Sigmoid colon (tissue), 6 donors: ENCODE measurements at regions not wholly inside any gene's neighbourhood (a gene's known extent, or its start where the extent isn't known, plus 50 kb on each side); places are given as distances from the start of the nearest gene placed in this dataset.
"Not testable (repeated sequence)": the region's sequence is repeated elsewhere in the genome, so short reads cannot be mapped to it uniquely, and the experiment has no call there.

ENCODE experiments used
- DNase-seq: peaks from one replicate; pipeline ENCODE4 v3.0.0-alpha.2; 2019
- H3K27ac ChIP-seq, 4 donors: fragments of 200-600 bp; sonication (generic); one replicate each; pipeline ENCODE4 v1.5.1; 2016 to 2019; ENCODE audit warnings: mild to moderate bottlenecking in 1 of 4
- H3K27me3 ChIP-seq, 3 donors: fragments of 200-600 bp; sonication (generic); one replicate each; pipeline ENCODE4 v1.5.1; 2019; ENCODE audit warnings: mild to moderate bottlenecking in 1 of 3
- H3K36me3 ChIP-seq, 4 donors: fragments of 200-600 bp; sonication (generic); one replicate each; pipeline ENCODE4 v1.5.1; 2016 to 2019
- H3K4me1 ChIP-seq, 4 donors: fragments of 200-600 bp; sonication (generic); one replicate each; pipeline ENCODE4 v1.5.1; 2017 to 2019
- H3K4me3 ChIP-seq, 4 donors: fragments of 200-600 bp; sonication (generic); one replicate each; pipeline ENCODE4 v1.5.1; 2017 to 2019; ENCODE audit warnings: mild to moderate bottlenecking in 2 of 4, moderate library complexity in 1 of 4
- H3K9me3 ChIP-seq, 4 donors: fragments of 200-600 bp in 3 of 4; sonication (generic) in 3 of 4; one replicate each; pipeline versions ENCODE4 v1.5.1 to v1.6.1; 2013 to 2019
- CTCF ChIP-seq, 4 experiments: fragments of 450-650 bp in 3 of 4; fragments of 200-600 bp in 1 of 4; IDR thresholded peaks; one replicate each; pipeline ENCODE4 v1.5.1; 2016 to 2019; ENCODE audit warnings: antibody characterized with exemption in 4 of 4, mild to moderate bottlenecking in 3 of 4, moderate library complexity in 2 of 4
- EP300 ChIP-seq, 4 donors: sonication (generic); formaldehyde crosslinking; IDR thresholded peaks; one replicate each; pipeline ENCODE4 v1.6.1; 2017; ENCODE audit warnings: antibody characterized with exemption in 4 of 4
- POLR2A ChIP-seq, 2 donors: fragments of 450-650 bp; IDR thresholded peaks; one replicate each; pipeline ENCODE4 v1.6.1; 2016; ENCODE audit warnings: antibody characterized with exemption in 2 of 2, mild to moderate bottlenecking in 2 of 2, moderate library complexity in 2 of 2
- POLR2AphosphoS5 ChIP-seq, 4 donors: sonication (generic); formaldehyde crosslinking; IDR thresholded peaks; one replicate each; pipeline ENCODE4 v1.6.1; 2017; ENCODE audit warnings: antibody characterized with exemption in 4 of 4
- WGBS, 2 donors: extraction: QIAGEN DNeasy Blood & Tissue Kit; methylation state at CpG; one replicate each; pipeline ENCODE4 v1.1.7; 2013; 5-methylcytosine and 5-hydroxymethylcytosine counted together
- intact Hi-C: fragments of 100-400 bp; cut with DNase I; formaldehyde crosslinking; loops from one replicate; pipeline ENCODE4 v1.15.1; 2023
- donor health status: healthy with polysubstance abuse.
- donor health status: healthy.

GRCh38 chr7:86091369-86091768, 552.3 kb upstream of the GRM3 start:
- Histone ChIP-seq H3K9me3 (peaks cover 0 to 6% (median 0%) of the 10 kb centered on the region in 4 donors), H3K4me3 (no peak overlapping the region), H3K27ac (no peak overlapping the region), H3K36me3 (no peaks in the 10 kb centered on the region), H3K4me1 (no peaks in the 10 kb centered on the region), H3K27me3 (no peaks in the 10 kb centered on the region)
- TF ChIP-seq POLR2A (IDR thresholded peaks at IDR 0.05): no peak
- TF ChIP-seq CTCF (IDR thresholded peaks at IDR 0.05): no peak
- no peak for TF ChIP-seq POLR2AphosphoS5 (IDR thresholded peaks at IDR 0.05)
- no peak for TF ChIP-seq EP300 (IDR thresholded peaks at IDR 0.05)
- no peak for DNase-seq
- 29 to 43% methylated on average over 1 of the region's 1 CpG for WGBS, 2 donors
- intact Hi-C loops: no loop called here

GRCh38 chr7:86089455-86089854, 554.3 kb upstream of the GRM3 start:
- TF ChIP-seq EP300 (IDR thresholded peaks at IDR 0.05): no peak
- no peak for TF ChIP-seq CTCF (IDR thresholded peaks at IDR 0.05)
- no peak for TF ChIP-seq POLR2AphosphoS5 (IDR thresholded peaks at IDR 0.05)
- TF ChIP-seq POLR2A (IDR thresholded peaks at IDR 0.05): no peak
- 81 to 89% methylated on average over 1 of the region's 1 CpG for WGBS, 2 donors
- peaks cover 0 to 6% (median 0%) of the 10 kb centered on the region in 4 donors for H3K9me3 ChIP-seq
- no peaks in the 10 kb centered on the region for H3K36me3 ChIP-seq
- H3K27me3 ChIP-seq: no peaks in the 10 kb centered on the region
- intact Hi-C loops: no loop called here
- H3K4me3 ChIP-seq: no peak overlapping the region
- no peaks in the 10 kb centered on the region for H3K4me1 ChIP-seq
- no peak for DNase-seq
- no peak overlapping the region for H3K27ac ChIP-seq

- WGBS, 2 donors: 66 to 79% methylated on average over 1 of the region's 1 CpG
- H3K4me1 ChIP-seq, H3K27ac ChIP-seq, DNase-seq, intact Hi-C loops, H3K4me3 ChIP-seq, H3K9me3 ChIP-seq, H3K27me3 ChIP-seq, H3K36me3 ChIP-seq: not testable (repeated sequence)
Observed at GRCh38 chr7:86064572-86064971, 579.1 kb upstream of the GRM3 start.

GRCh38 chr7:86058649-86059048, 585.1 kb upstream of the GRM3 start:
- H3K4me1 ChIP-seq: no peaks in the 10 kb centered on the region
- peaks cover 0 to 12% (median 4%) of the 10 kb centered on the region in 4 donors for H3K9me3 ChIP-seq
- no peak overlapping the region for H3K27ac ChIP-seq
- DNase-seq: no peak
- WGBS, 2 donors: 80 to 82% methylated on average over 3 of the region's 3 CpGs
- intact Hi-C loops: no loop called here
- H3K4me3 ChIP-seq: no peak overlapping the region
- H3K36me3 ChIP-seq: no peaks in the 10 kb centered on the region
- no peaks in the 10 kb centered on the region for H3K27me3 ChIP-seq
- no peak for TF ChIP-seq POLR2AphosphoS5 (IDR thresholded peaks at IDR 0.05)
- no peak for TF ChIP-seq EP300 (IDR thresholded peaks at IDR 0.05)
- TF ChIP-seq POLR2A (IDR thresholded peaks at IDR 0.05): no peak
- no peak for TF ChIP-seq CTCF (IDR thresholded peaks at IDR 0.05)

- WGBS, 2 donors: 26 to 55% methylated on average over 1 of the region's 1 CpG
- intact Hi-C loops: no loop called here
Observed at GRCh38 chr7:86050918-86051317, 592.8 kb upstream of the GRM3 start.

More at GRCh38 chr7:86050918-86051317, 592.8 kb upstream of the GRM3 start:
- Histone ChIP-seq H3K27me3 (no peaks in the 10 kb centered on the region), H3K9me3 (no peaks in the 10 kb centered on the region), H3K27ac (no peak overlapping the region), H3K4me3 (no peak overlapping the region), H3K4me1 (no peaks in the 10 kb centered on the region), H3K36me3 (no peaks in the 10 kb centered on the region)
- TF ChIP-seq EP300 (IDR thresholded peaks at IDR 0.05) (no peak), POLR2AphosphoS5 (IDR thresholded peaks at IDR 0.05) (no peak), POLR2A (IDR thresholded peaks at IDR 0.05) (no peak), CTCF (IDR thresholded peaks at IDR 0.05) (no peak)
- no peak for DNase-seq
